ENCODE measurements at regions not wholly inside any gene's neighbourhood (a gene's known extent, or its start where the extent isn't known, plus 50 kb on each side); places are given as distances from the start of the nearest gene placed in this dataset.

GRCh38 chr10:47243791-47244190, 56.2 kb upstream of the GDF10 start:
- intact Hi-C loops (cut with micrococcal nuclease) = no loop called here
- ATAC-seq (ENCODE audit: low read depth) (no peak), DNase-seq (no peak)
- ChIA-PET CTCF (no interaction called here), POLR2A (no interaction called here)
- no peak for TF ChIP-seq CTCF (IDR thresholded peaks at IDR 0.05)
- no peak for TF ChIP-seq EZH2 (IDR thresholded peaks at IDR 0.05; ENCODE audit: borderline replicate concordance, insufficient read depth, low read depth, low read length, poor library complexity, severe bottlenecking)
- Mint-ChIP-seq H3K27me3 (no peaks in the 10 kb centered on the region), H3K9me3 (ENCODE audit: insufficient read depth) (no peaks in the 10 kb centered on the region), H3K4me3 (no peak overlapping the region), H3K27ac (no peak overlapping the region), H3K4me1 (peaks cover 4% of the 10 kb centered on the region)
- Histone ChIP-seq H3K4me3 (ENCODE audit: control extremely low read depth in 1 of 5, extremely low read depth in 1 of 5, insufficient read depth in 1 of 5, low read depth in 2 of 5, low read length in 4 of 5) (no peak overlapping the region), H2AFZ (ENCODE audit: insufficient read depth, low read depth, low read length, poor library complexity, severe bottlenecking) (no peak overlapping the region), H3K9ac (ENCODE audit: low read length) (no peak overlapping the region), H3K9me3 (ENCODE audit: control extremely low read depth in 1 of 3, control insufficient read depth in 2 of 3, insufficient read depth in 1 of 3, low read length in 2 of 3) (no peaks in the 10 kb centered on the region), H3K79me2 (ENCODE audit: control insufficient read depth, insufficient read depth, low read length) (no peaks in the 10 kb centered on the region), H3K4me2 (replicated peaks; ENCODE audit: low read depth, low read length, poor library complexity, severe bottlenecking) (no peak overlapping the region), H3K36me3 (replicated peaks in 1 of 2; ENCODE audit: control extremely low read depth in 1 of 2, control insufficient read depth in 1 of 2, extremely low read depth in 1 of 2, insufficient read depth in 2 of 2, low read length in 1 of 2) (no peaks in the 10 kb centered on the region), H4K20me1 (ENCODE audit: control insufficient read depth, insufficient read depth, low read length, poor library complexity, severe bottlenecking) (no peaks in the 10 kb centered on the region), H3K4me1 (ENCODE audit: control insufficient read depth in 2 of 2, insufficient read depth in 2 of 2, low read length in 2 of 2) (peaks cover 0 to 2% of the 10 kb centered on the region in 2 donors), H3K27me3 (replicated peaks in 1 of 4; ENCODE audit: control extremely low read depth in 1 of 4, control insufficient read depth in 3 of 4, insufficient read depth in 4 of 4, low read length in 3 of 4) (peaks cover 0 to 2% (median 0%) of the 10 kb centered on the region in 4 experiments), H3K27ac (ENCODE audit: low read length in 2 of 2) (no peak overlapping the region)
- WGBS (ENCODE audit: insufficient coverage) = 81% methylated on average over 4 of the region's 4 CpGs

- Histone ChIP-seq H3K4me2 (replicated peaks; ENCODE audit: low read depth, low read length, poor library complexity, severe bottlenecking) (no peak overlapping the region), H3K4me3 (ENCODE audit: control extremely low read depth in 1 of 5, extremely low read depth in 1 of 5, insufficient read depth in 1 of 5, low read depth in 2 of 5, low read length in 4 of 5) (no peak overlapping the region), H3K9me3 (ENCODE audit: control extremely low read depth in 1 of 3, control insufficient read depth in 2 of 3, insufficient read depth in 1 of 3, low read length in 2 of 3) (no peaks in the 10 kb centered on the region), H3K9ac (ENCODE audit: low read length) (no peak overlapping the region), H3K27ac (ENCODE audit: low read length in 2 of 2) (no peak overlapping the region), H3K79me2 (ENCODE audit: control insufficient read depth, insufficient read depth, low read length) (no peaks in the 10 kb centered on the region), H3K36me3 (replicated peaks in 1 of 2; ENCODE audit: control extremely low read depth in 1 of 2, control insufficient read depth in 1 of 2, extremely low read depth in 1 of 2, insufficient read depth in 2 of 2, low read length in 1 of 2) (no peaks in the 10 kb centered on the region), H4K20me1 (ENCODE audit: control insufficient read depth, insufficient read depth, low read length, poor library complexity, severe bottlenecking) (no peaks in the 10 kb centered on the region), H3K4me1 (ENCODE audit: control insufficient read depth in 2 of 2, insufficient read depth in 2 of 2, low read length in 2 of 2) (no peaks in the 10 kb centered on the region), H2AFZ (ENCODE audit: insufficient read depth, low read depth, low read length, poor library complexity, severe bottlenecking) (no peak overlapping the region), H3K27me3 (replicated peaks in 1 of 4; ENCODE audit: control extremely low read depth in 1 of 4, control insufficient read depth in 3 of 4, insufficient read depth in 4 of 4, low read length in 3 of 4) (peaks cover 0 to 2% (median 0%) of the 10 kb centered on the region in 4 experiments)
- Mint-ChIP-seq H3K9me3 (ENCODE audit: insufficient read depth) (no peaks in the 10 kb centered on the region), H3K4me1 (peaks cover under 1% of the 10 kb centered on the region), H3K27me3 (no peaks in the 10 kb centered on the region), H3K4me3 (no peak overlapping the region), H3K27ac (no peak overlapping the region)
- WGBS (ENCODE audit: insufficient coverage) = 86% methylated on average over 13 of the region's 15 CpGs
- POLR2A ChIA-PET = no interaction called here
- CTCF ChIA-PET = no interaction called here
- TF ChIP-seq EZH2 (IDR thresholded peaks at IDR 0.05; ENCODE audit: borderline replicate concordance, insufficient read depth, low read depth, low read length, poor library complexity, severe bottlenecking) (no peak), CTCF (IDR thresholded peaks at IDR 0.05) (no peak)
- DNase-seq = no peak
- intact Hi-C loops (cut with micrococcal nuclease) = no loop called here
- no peak for ATAC-seq (ENCODE audit: low read depth)
Measured at GRCh38 chr10:47244560-47245500, 55.2 kb upstream of the GDF10 start.
